ENCODE measurements at regions not wholly inside any gene's neighbourhood (a gene's known extent, or its start where the extent isn't known, plus 50 kb on each side); places are given as distances from the start of the nearest gene placed in this dataset.

- Histone ChIP-seq H2AFZ (ENCODE audit: low read depth, low read length, poor library complexity, severe bottlenecking) (no peak overlapping the region), H3K9ac (ENCODE audit: low read length) (no peak overlapping the region), H3K27ac (ENCODE audit: low read depth, low read length) (no peak overlapping the region), H4K20me1 (ENCODE audit: insufficient read depth) (no peaks in the 10 kb centered on the region), H3K36me3 (ENCODE audit: control insufficient read depth in 1 of 2, insufficient read depth in 2 of 2, low read length in 2 of 2) (no peaks in the 10 kb centered on the region), H3K4me1 (ENCODE audit: control insufficient read depth in 1 of 2, insufficient read depth in 2 of 2, low read length in 2 of 2) (no peaks in the 10 kb centered on the region), H3K79me2 (ENCODE audit: insufficient read depth, low read length) (no peaks in the 10 kb centered on the region), H3K27me3 (ENCODE audit: insufficient read depth, low read length) (peaks cover 14% of the 10 kb centered on the region; the same call in 1 of the 2 replicates), H3K9me3 (ENCODE audit: control insufficient read depth in 1 of 2, insufficient read depth in 1 of 2, low read depth in 1 of 2, low read length in 2 of 2) (no peaks in the 10 kb centered on the region), H3K4me2 (ENCODE audit: low read length) (no peak overlapping the region), H3K4me3 (replicated peaks in 1 of 2; ENCODE audit: low read depth in 1 of 2, low read length in 2 of 2) (no peak overlapping the region), H3K9me2 (ENCODE audit: insufficient read depth) (no peaks in the 10 kb centered on the region)
- CTCF ChIA-PET, result no interaction called here
- intact Hi-C loops (cut with micrococcal nuclease), result no loop called here
- ATAC-seq (no peak), DNase-seq (ENCODE audit: low read depth, low spot score) (no peak)
- RAD21 ChIA-PET (ENCODE audit: low non-redundant PET in 1 of 2, low total read pairs in 2 of 2, uncharacterized antibody in 2 of 2, unreplicated experiment in 2 of 2), result no interaction called here
- BruUV-seq (replicated peaks), result no TSS peak
- POLR2A ChIA-PET, result no interaction called here
- TF ChIP-seq FOSL1 (IDR thresholded peaks at IDR 0.05; ENCODE audit: low read depth), result no peak
- TF ChIP-seq POLR2AphosphoS5 (IDR thresholded peaks at IDR 0.05; ENCODE audit: low read depth, low read length), result no peak
- TF ChIP-seq ZFX (IDR thresholded peaks at IDR 0.05), result no peak
- no peak for TF ChIP-seq ZBTB33 (IDR thresholded peaks at IDR 0.05; ENCODE audit: extremely low read depth, insufficient replicate concordance, low read length)
- no peak for TF ChIP-seq EZH2phosphoT487 (IDR thresholded peaks at IDR 0.05; ENCODE audit: borderline replicate concordance)
- TF ChIP-seq SP1 (IDR thresholded peaks at IDR 0.05; ENCODE audit: low read depth), result no peak
- no peak for TF ChIP-seq RAD21 (IDR thresholded peaks at IDR 0.05; ENCODE audit: low read depth)
- no peak for TF ChIP-seq ATF3 (IDR thresholded peaks at IDR 0.05)
- no peak for TF ChIP-seq REST (IDR thresholded peaks at IDR 0.05; ENCODE audit: low read depth)
- TF ChIP-seq CTCF (IDR thresholded peaks at IDR 0.05 in 2 of 3, conservative IDR thresholded peaks at IDR 0.05 in 1 of 3; ENCODE audit: borderline replicate concordance in 1 of 3, insufficient read depth in 1 of 3, low read depth in 2 of 3, low read length in 2 of 3), result no peak
- TF ChIP-seq SRF (IDR thresholded peaks at IDR 0.05; ENCODE audit: low read depth), result no peak
- TF ChIP-seq EZH2 (IDR thresholded peaks at IDR 0.05), result no peak
- no peak for TF ChIP-seq EGR1 (IDR thresholded peaks at IDR 0.05; ENCODE audit: low read depth)
- TF ChIP-seq MAX (IDR thresholded peaks at IDR 0.05), result no peak
- TF ChIP-seq SIN3A (IDR thresholded peaks at IDR 0.05; ENCODE audit: low read depth), result no peak
- no peak for TF ChIP-seq ELF1 (IDR thresholded peaks at IDR 0.05; ENCODE audit: borderline replicate concordance, low read depth)
- TF ChIP-seq ZNF274 (IDR thresholded peaks at IDR 0.05; ENCODE audit: low read depth, low read length), result no peak
Measured at GRCh38 chr5:174176511-174176910, 131.0 kb downstream of the NSG2 start.

Measured in HCT116 (cell line).